Esophagus muscularis mucosa (tissue), 4 donors: ENCODE measurements at regions not wholly inside any gene's neighbourhood (a gene's known extent, or its start where the extent isn't known, plus 50 kb on each side); places are given as distances from the start of the nearest gene placed in this dataset.
"Not testable (repeated sequence)": the region's sequence is repeated elsewhere in the genome, so short reads cannot be mapped to it uniquely, and the experiment has no call there.

Experiments
- DNase-seq: peaks from one replicate; pipeline ENCODE4 v3.0.0-alpha.2; 2017; ENCODE audit errors: extremely low spot score
- H3K27ac ChIP-seq, 4 donors: fragments of 200-600 bp; sonication (generic); replicated peaks in 1 of 4; 1 replicate in 3 of 4; 2 replicates in 1 of 4; pipeline ENCODE4 v1.5.1; 2016 to 2019; ENCODE audit warnings: mild to moderate bottlenecking in 1 of 4
- H3K27me3 ChIP-seq, 4 donors: fragments of 200-600 bp; sonication (generic); one replicate each; pipeline versions ENCODE4 v1.5.1 to v1.6.0; 2016 to 2019
- H3K36me3 ChIP-seq, 4 donors: fragments of 200-600 bp; sonication (generic); one replicate each; pipeline ENCODE4 v1.5.1; 2016 to 2019
- H3K4me1 ChIP-seq, 4 donors: fragments of 200-600 bp; sonication (generic); one replicate each; pipeline ENCODE4 v1.5.1; 2016 to 2019
- H3K4me3 ChIP-seq, 4 donors: fragments of 200-600 bp; sonication (generic); 1 replicate in 2 of 4; 2 replicates in 2 of 4; pipeline ENCODE4 v1.5.1; 2016 to 2019; ENCODE audit warnings: mild to moderate bottlenecking in 4 of 4, moderate library complexity in 1 of 4
- H3K9me3 ChIP-seq, 4 donors: fragments of 200-600 bp; sonication (generic); 1 replicate in 3 of 4; 2 replicates in 1 of 4; pipeline ENCODE4 v1.5.1; 2016 to 2019
- CTCF ChIP-seq, 3 experiments: fragments of 200-600 bp in 2 of 3; fragments of 450-650 bp in 1 of 3; sonication (generic) in 2 of 3; IDR thresholded peaks; one replicate each; pipeline ENCODE4 v1.5.1; 2017 to 2019; ENCODE audit warnings: antibody characterized with exemption in 3 of 3, mild to moderate bottlenecking in 2 of 3, moderate library complexity in 1 of 3
- EP300 ChIP-seq: sonication (generic); formaldehyde crosslinking; IDR thresholded peaks from one replicate; pipeline ENCODE4 v1.6.1; 2017; ENCODE audit warnings: antibody characterized with exemption
- POLR2A ChIP-seq: fragments of 450-650 bp; IDR thresholded peaks from one replicate; pipeline ENCODE4 v1.6.1; 2017; ENCODE audit warnings: antibody characterized with exemption, moderate library complexity, mild to moderate bottlenecking, low read depth
- POLR2AphosphoS5 ChIP-seq, 2 donors: sonication (generic); formaldehyde crosslinking; IDR thresholded peaks; one replicate each; pipeline ENCODE4 v1.6.1; 2017; ENCODE audit warnings: antibody characterized with exemption in 2 of 2
- WGBS: methylation state at CpG from one replicate; pipeline ENCODE4 v1.1.5; 2018; 5-methylcytosine and 5-hydroxymethylcytosine counted together
- intact Hi-C: fragments of 100-400 bp; cut with DNase I; formaldehyde crosslinking; loops from one replicate; pipeline ENCODE4 v1.15.1; 2023

GRCh38 chr6:68169922-68170321, 465.2 kb upstream of the ADGRB3 start:
- no peak for TF ChIP-seq POLR2A
- TF ChIP-seq POLR2AphosphoS5 (IDR thresholded peaks at IDR 0.05), result no peak
- TF ChIP-seq EP300, result no peak
- no peak for TF ChIP-seq CTCF (IDR thresholded peaks at IDR 0.05)
- 67% methylated on average over 1 of the region's 1 CpG for WGBS
- intact Hi-C loops, result no loop called here

GRCh38 chr6:68167604-68168003, 467.5 kb upstream of the ADGRB3 start:
- H3K4me1 ChIP-seq, result no peaks in the 10 kb centered on the region
- no peaks in the 10 kb centered on the region for H3K36me3 ChIP-seq
- TF ChIP-seq EP300 (no peak), POLR2AphosphoS5 (IDR thresholded peaks at IDR 0.05) (no peak), POLR2A (no peak), CTCF (IDR thresholded peaks at IDR 0.05) (no peak)
- H3K27me3 ChIP-seq, result no peaks in the 10 kb centered on the region
- WGBS, result 60% methylated on average over 2 of the region's 2 CpGs
- no peak overlapping the region for H3K27ac ChIP-seq
- no peak overlapping the region for H3K4me3 ChIP-seq
- DNase-seq, result no peak
- intact Hi-C loops, result no loop called here
- H3K9me3 ChIP-seq, result no peaks in the 10 kb centered on the region

More at GRCh38 chr6:68169922-68170321, 465.2 kb upstream of the ADGRB3 start:
- Histone ChIP-seq H3K4me1 (peaks cover 0 to 5% (median 0%) of the 10 kb centered on the region in 4 donors), H3K9me3 (no peaks in the 10 kb centered on the region), H3K27me3 (no peaks in the 10 kb centered on the region), H3K4me3 (no peak overlapping the region), H3K27ac (no peak overlapping the region), H3K36me3 (no peaks in the 10 kb centered on the region)
- no peak for DNase-seq

GRCh38 chr6:68160812-68161211, 474.3 kb upstream of the ADGRB3 start:
- H3K36me3 ChIP-seq, H3K9me3 ChIP-seq, H3K4me1 ChIP-seq, H3K27ac ChIP-seq, DNase-seq, H3K27me3 ChIP-seq, intact Hi-C loops, H3K4me3 ChIP-seq: not testable (repeated sequence)
- WGBS, result 94% methylated on average over 2 of the region's 3 CpGs

GRCh38 chr6:68160348-68160747, 474.7 kb upstream of the ADGRB3 start:
- Histone ChIP-seq H3K27me3 (no peaks in the 10 kb centered on the region), H3K36me3 (no peaks in the 10 kb centered on the region), H3K4me3 (no peak overlapping the region), H3K9me3 (no peaks in the 10 kb centered on the region), H3K4me1 (no peaks in the 10 kb centered on the region), H3K27ac (no peak overlapping the region)
- TF ChIP-seq CTCF (IDR thresholded peaks at IDR 0.05) (no peak), POLR2A (no peak), EP300 (no peak), POLR2AphosphoS5 (IDR thresholded peaks at IDR 0.05) (no peak)
- intact Hi-C loops, result no loop called here
- no peak for DNase-seq

- Histone ChIP-seq H3K27me3 (no peaks in the 10 kb centered on the region), H3K4me1 (no peaks in the 10 kb centered on the region), H3K4me3 (no peak overlapping the region), H3K9me3 (no peaks in the 10 kb centered on the region), H3K27ac (no peak overlapping the region), H3K36me3 (no peaks in the 10 kb centered on the region)
- intact Hi-C loops, result no loop called here
- TF ChIP-seq CTCF (IDR thresholded peaks at IDR 0.05), result no peak
- TF ChIP-seq POLR2A, result no peak
- no peak for TF ChIP-seq EP300
- no peak for TF ChIP-seq POLR2AphosphoS5 (IDR thresholded peaks at IDR 0.05)
- 84% methylated on average over 2 of the region's 2 CpGs for WGBS
- no peak for DNase-seq
Measured at GRCh38 chr6:68159433-68159832, 475.6 kb upstream of the ADGRB3 start.
